ENCODE measurements at regions not wholly inside any gene's neighbourhood (a gene's known extent, or its start where the extent isn't known, plus 50 kb on each side); places are given as distances from the start of the nearest gene placed in this dataset.

- Histone ChIP-seq H3K4me3 (no peak overlapping the region), H3K4me1 (peaks cover 0 to 13% (median 8%) of the 10 kb centered on the region in 10 experiments; a peak in 13 of 20 replicates), H3K4me2 (no peak overlapping the region; a peak in 2 of 22 replicates), H3K9ac (no peak overlapping the region), H3K36me3 (no peaks in the 10 kb centered on the region), H3K27ac (no peak overlapping the region), H4K20me1 (no peaks in the 10 kb centered on the region), H3K9me3 (replicated peaks in 1 of 11) (peaks cover 0 to 1% (median 0%) of the 10 kb centered on the region in 11 experiments; a peak in 2 of 22 replicates), H3K27me3 (no peaks in the 10 kb centered on the region)
- TF ChIP-seq Cebpa-rat (IDR thresholded peaks at IDR 0.05) = no peak
These were observed 292.9 kb downstream of the BTBD3 start for GRCh38 chr20:12210591-12210990.

- Histone ChIP-seq H3K9me3 (replicated peaks in 1 of 11) (peaks cover 0 to 3% (median 0%) of the 10 kb centered on the region in 11 experiments; a peak in 10 of 22 replicates), H3K4me2 (peak overlapping the region in 8 of 11 experiments; percentile 5 to 52 (median 37); a peak in 12 of 22 replicates)
These were observed 293.7 kb downstream of the BTBD3 start for GRCh38 chr20:12211361-12211760.

GRCh38 chr20:12217382-12217781, 299.7 kb downstream of the BTBD3 start:
- Histone ChIP-seq H4K20me1 (no peaks in the 10 kb centered on the region), H3K9ac (no peak overlapping the region), H3K4me2 (no peak overlapping the region; a peak in 1 of 22 replicates), H3K9me3 (replicated peaks in 1 of 11) (peaks cover 0 to 8% (median 0%) of the 10 kb centered on the region in 11 experiments; a peak in 10 of 22 replicates), H3K36me3 (no peaks in the 10 kb centered on the region), H3K4me1 (peaks cover 0 to 4% (median 0%) of the 10 kb centered on the region in 10 experiments; a peak in 2 of 20 replicates), H3K27ac (no peak overlapping the region), H3K27me3 (no peaks in the 10 kb centered on the region), H3K4me3 (no peak overlapping the region)
- TF ChIP-seq Cebpa-rat (IDR thresholded peaks at IDR 0.05) = no peak

More at GRCh38 chr20:12211361-12211760, 293.7 kb downstream of the BTBD3 start:
- H3K27ac ChIP-seq = no peak overlapping the region; a peak in 1 of 22 replicates
- H3K4me3 ChIP-seq = no peak overlapping the region
- H3K27me3 ChIP-seq = no peaks in the 10 kb centered on the region
- peaks cover 0 to 13% (median 8%) of the 10 kb centered on the region in 10 experiments; a peak in 13 of 20 replicates for H3K4me1 ChIP-seq
- no peak for TF ChIP-seq Cebpa-rat (IDR thresholded peaks at IDR 0.05)
- H3K9ac ChIP-seq = no peak overlapping the region
- no peaks in the 10 kb centered on the region for H4K20me1 ChIP-seq
- H3K36me3 ChIP-seq = no peaks in the 10 kb centered on the region

- TF ChIP-seq Cebpa-rat (IDR thresholded peaks at IDR 0.05) = no peak
- Histone ChIP-seq H3K27me3 (no peaks in the 10 kb centered on the region), H3K36me3 (no peaks in the 10 kb centered on the region), H3K27ac (no peak overlapping the region), H3K4me3 (no peak overlapping the region), H3K9ac (no peak overlapping the region), H3K9me3 (replicated peaks in 1 of 11) (peaks cover 0 to 8% (median 0%) of the 10 kb centered on the region in 11 experiments; a peak in 10 of 22 replicates), H3K4me1 (peaks cover 0 to 4% (median 0%) of the 10 kb centered on the region in 10 experiments; a peak in 2 of 20 replicates), H3K4me2 (no peak overlapping the region), H4K20me1 (no peaks in the 10 kb centered on the region)
These were observed 302.1 kb downstream of the BTBD3 start for GRCh38 chr20:12219798-12220197.

DNA sequence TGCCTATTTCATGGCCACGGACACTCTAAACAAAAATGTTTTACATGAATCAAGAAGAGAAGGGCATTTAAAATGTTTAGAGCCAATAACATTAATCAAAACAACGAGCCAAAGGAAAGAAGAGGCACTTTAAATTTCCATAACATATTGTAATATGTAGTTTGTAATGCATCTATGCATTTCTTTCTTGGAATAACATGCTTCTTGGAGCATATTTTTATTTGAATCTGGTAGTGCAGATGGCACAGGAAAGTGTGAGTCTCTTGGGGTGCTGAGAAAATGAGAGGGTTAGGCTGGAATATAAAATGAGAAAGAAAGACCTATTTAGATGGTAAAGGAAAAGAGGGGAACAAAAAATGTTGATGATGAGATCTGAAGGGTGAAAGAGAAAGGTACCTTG, 305.4 kb downstream of the BTBD3 start:
- Histone ChIP-seq H4K20me1 (no peaks in the 10 kb centered on the region), H3K9ac (no peak overlapping the region), H3K27ac (no peak overlapping the region), H3K9me3 (replicated peaks in 1 of 11) (no peaks in the 10 kb centered on the region), H3K27me3 (no peaks in the 10 kb centered on the region), H3K36me3 (no peaks in the 10 kb centered on the region), H3K4me3 (no peak overlapping the region), H3K4me1 (no peaks in the 10 kb centered on the region; a peak in 1 of 20 replicates), H3K4me2 (no peak overlapping the region)
- no peak for TF ChIP-seq Cebpa-rat (IDR thresholded peaks at IDR 0.05)

DNA sequence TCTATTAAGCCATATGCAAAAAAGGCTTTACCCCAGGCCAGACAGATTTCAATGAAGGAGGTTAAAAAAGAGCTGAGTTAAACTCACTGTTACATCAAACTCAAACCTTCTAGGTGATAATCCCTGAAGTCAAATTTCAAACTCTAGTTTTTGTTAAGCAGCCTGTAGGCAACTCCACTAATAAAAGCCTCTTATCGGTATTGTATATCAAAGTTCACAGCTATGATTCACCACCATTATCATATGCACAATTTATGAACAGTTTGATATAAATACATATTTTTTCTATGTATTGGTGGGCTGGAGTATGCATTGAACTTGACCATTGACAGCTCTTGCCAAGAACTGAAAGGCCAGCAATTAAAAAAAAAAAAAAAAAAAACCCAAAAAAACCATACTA, 308.2 kb downstream of the BTBD3 start:
- Histone ChIP-seq H3K27me3 (no peaks in the 10 kb centered on the region), H3K27ac (no peak overlapping the region), H3K9me3 (replicated peaks in 1 of 11) (no peaks in the 10 kb centered on the region), H3K4me3 (no peak overlapping the region), H3K4me2 (no peak overlapping the region), H3K9ac (no peak overlapping the region), H3K4me1 (no peaks in the 10 kb centered on the region), H4K20me1 (no peaks in the 10 kb centered on the region), H3K36me3 (no peaks in the 10 kb centered on the region)
- no peak for TF ChIP-seq Cebpa-rat (IDR thresholded peaks at IDR 0.05)

GRCh38 chr20:12229891-12230290, 312.2 kb downstream of the BTBD3 start:
- Histone ChIP-seq H3K9me3 (replicated peaks in 1 of 11) (no peaks in the 10 kb centered on the region), H3K27ac (no peak overlapping the region), H3K27me3 (no peaks in the 10 kb centered on the region), H4K20me1 (no peaks in the 10 kb centered on the region), H3K9ac (no peak overlapping the region), H3K4me3 (no peak overlapping the region), H3K4me2 (no peak overlapping the region), H3K4me1 (no peaks in the 10 kb centered on the region), H3K36me3 (no peaks in the 10 kb centered on the region)
- TF ChIP-seq Cebpa-rat (IDR thresholded peaks at IDR 0.05) = no peak

DNA sequence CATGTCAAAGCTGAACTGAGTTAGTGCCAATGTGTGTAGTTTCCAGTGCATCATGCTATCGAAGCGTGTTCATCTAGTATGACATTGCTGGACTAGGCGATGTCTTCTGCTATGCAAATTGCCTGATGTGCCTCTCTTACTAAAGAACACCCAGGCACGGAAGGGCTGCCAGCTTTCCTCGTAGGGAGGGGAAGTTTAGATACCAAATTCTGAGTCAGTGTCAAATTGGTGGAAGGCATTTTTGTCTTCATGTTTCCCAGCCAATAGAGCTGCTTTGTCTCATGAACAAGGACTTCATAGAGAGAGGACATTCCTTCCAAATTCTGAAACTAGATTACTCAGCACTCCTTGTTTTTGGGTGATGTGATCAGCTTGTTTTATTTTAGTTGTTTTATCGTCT, 320.1 kb downstream of the BTBD3 start:
- Histone ChIP-seq H3K9ac (no peak overlapping the region), H3K27ac (no peak overlapping the region), H3K27me3 (no peaks in the 10 kb centered on the region), H3K9me3 (replicated peaks in 1 of 11) (no peaks in the 10 kb centered on the region), H4K20me1 (no peaks in the 10 kb centered on the region), H3K4me3 (no peak overlapping the region), H3K4me2 (no peak overlapping the region), H3K4me1 (no peaks in the 10 kb centered on the region), H3K36me3 (no peaks in the 10 kb centered on the region)
- TF ChIP-seq Cebpa-rat (IDR thresholded peaks at IDR 0.05) = no peak

DNA sequence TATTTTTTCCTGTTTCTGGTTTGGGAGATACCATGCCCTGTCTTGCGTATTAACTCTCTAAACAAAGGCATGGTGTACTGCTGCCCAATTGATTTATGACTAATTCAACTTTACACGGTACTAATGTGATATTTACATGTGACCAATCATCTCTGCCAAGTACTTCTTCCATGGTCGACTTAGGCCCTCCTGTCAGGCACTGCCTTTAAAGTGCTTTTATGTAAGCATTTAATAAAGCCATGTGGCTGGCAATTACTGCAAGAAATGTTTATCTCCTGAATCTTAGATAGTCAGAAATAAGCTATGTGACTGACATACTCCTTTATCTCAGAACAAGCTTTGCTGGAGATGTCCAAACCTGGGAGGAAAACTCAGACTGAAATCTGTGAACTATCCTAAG, 323.4 kb downstream of the BTBD3 start:
- H3K4me3 ChIP-seq = no peak overlapping the region
- no peak overlapping the region for H3K27ac ChIP-seq
- 0 out of 20 replicates have a peak, but pooled peaks cover 0 to 4% (median 0%) of the 10 kb centered on the region in 10 experiments for H3K4me1 ChIP-seq
- H3K36me3 ChIP-seq = no peaks in the 10 kb centered on the region
- no peaks in the 10 kb centered on the region for H4K20me1 ChIP-seq
- TF ChIP-seq Cebpa-rat (IDR thresholded peaks at IDR 0.05) = no peak
- no peaks in the 10 kb centered on the region for H3K27me3 ChIP-seq
- H3K4me2 ChIP-seq = no peak overlapping the region
- H3K9ac ChIP-seq = no peak overlapping the region
- no peaks in the 10 kb centered on the region for H3K9me3 ChIP-seq (replicated peaks in 1 of 11)

- no peak overlapping the region for H3K9ac ChIP-seq
- no peaks in the 10 kb centered on the region for H3K27me3 ChIP-seq
- no peaks in the 10 kb centered on the region for H3K36me3 ChIP-seq
- 0 out of 20 replicates have a peak, but pooled peaks cover 0 to 4% (median 0%) of the 10 kb centered on the region in 10 experiments for H3K4me1 ChIP-seq
- no peak overlapping the region for H3K4me3 ChIP-seq
- TF ChIP-seq Cebpa-rat (IDR thresholded peaks at IDR 0.05) = no peak
- H4K20me1 ChIP-seq = no peaks in the 10 kb centered on the region
- no peaks in the 10 kb centered on the region for H3K9me3 ChIP-seq (replicated peaks in 1 of 11)
- no peak overlapping the region for H3K4me2 ChIP-seq
- no peak overlapping the region for H3K27ac ChIP-seq
These were observed 325.6 kb downstream of the BTBD3 start for GRCh38 chr20:12243327-12243726.

All from BLaER1 treated with 17β-estradiol and CSF1 and Interleukin-3, amounts not matched to agents 10 nM and 100 nM (cell line).